GM13977 (cell line): ENCODE measurements at regions not wholly inside any gene's neighbourhood (a gene's known extent, or its start where the extent isn't known, plus 50 kb on each side); places are given as distances from the start of the nearest gene placed in this dataset.

Experiments used
- DNase-seq: peaks from one replicate; pipeline ENCODE4 v3.0.0; 2012; ENCODE audit warnings: low spot score
- in situ Hi-C: fragments of 300-500 bp; cut with MboI; formaldehyde crosslinking; loops from one replicate; pipeline ENCODE4 v1.12.0; 2022; ENCODE audit warnings: low sequenced_read_pairs, low pct_unique_long_range_greater_than_20kb, mixed read lengths, inconsistent platforms; ENCODE audit not compliant: unreplicated experiment
- TF ChIP-seq, protein P1 (sequence below): IDR thresholded peaks from 2 replicates; pipeline ENCODE4 v1.5.1; 2012; ENCODE audit warnings: mild to moderate bottlenecking, control low read depth; ENCODE audit not compliant: insufficient read depth; ENCODE audit errors: extremely low read depth, missing control alignments

DNA sequence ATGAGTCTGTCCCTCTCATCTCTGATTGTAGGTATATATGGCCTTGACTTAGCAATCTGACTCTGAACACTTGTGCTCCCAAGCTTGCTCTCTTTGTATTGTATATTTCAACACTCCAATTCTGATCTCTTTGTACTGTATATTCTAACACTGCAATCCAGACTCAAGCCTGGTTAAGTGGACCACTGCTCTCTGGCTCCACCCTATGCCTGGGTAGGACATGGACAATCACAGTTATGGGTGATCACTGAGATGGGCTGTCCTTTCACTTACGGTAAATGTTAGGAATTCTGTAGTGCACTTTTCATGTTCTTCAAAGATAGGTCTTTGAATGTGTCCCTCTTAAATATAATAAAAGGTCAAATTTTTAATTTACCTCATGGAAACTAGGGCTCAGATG is 165.1 kb downstream of the TLR4 start:
- TF ChIP-seq, protein P1, sequence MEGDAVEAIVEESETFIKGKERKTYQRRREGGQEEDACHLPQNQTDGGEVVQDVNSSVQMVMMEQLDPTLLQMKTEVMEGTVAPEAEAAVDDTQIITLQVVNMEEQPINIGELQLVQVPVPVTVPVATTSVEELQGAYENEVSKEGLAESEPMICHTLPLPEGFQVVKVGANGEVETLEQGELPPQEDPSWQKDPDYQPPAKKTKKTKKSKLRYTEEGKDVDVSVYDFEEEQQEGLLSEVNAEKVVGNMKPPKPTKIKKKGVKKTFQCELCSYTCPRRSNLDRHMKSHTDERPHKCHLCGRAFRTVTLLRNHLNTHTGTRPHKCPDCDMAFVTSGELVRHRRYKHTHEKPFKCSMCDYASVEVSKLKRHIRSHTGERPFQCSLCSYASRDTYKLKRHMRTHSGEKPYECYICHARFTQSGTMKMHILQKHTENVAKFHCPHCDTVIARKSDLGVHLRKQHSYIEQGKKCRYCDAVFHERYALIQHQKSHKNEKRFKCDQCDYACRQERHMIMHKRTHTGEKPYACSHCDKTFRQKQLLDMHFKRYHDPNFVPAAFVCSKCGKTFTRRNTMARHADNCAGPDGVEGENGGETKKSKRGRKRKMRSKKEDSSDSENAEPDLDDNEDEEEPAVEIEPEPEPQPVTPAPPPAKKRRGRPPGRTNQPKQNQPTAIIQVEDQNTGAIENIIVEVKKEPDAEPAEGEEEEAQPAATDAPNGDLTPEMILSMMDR, result peak; percentile 12
- in situ Hi-C loops, result no loop called here
- no peak for DNase-seq

DNA sequence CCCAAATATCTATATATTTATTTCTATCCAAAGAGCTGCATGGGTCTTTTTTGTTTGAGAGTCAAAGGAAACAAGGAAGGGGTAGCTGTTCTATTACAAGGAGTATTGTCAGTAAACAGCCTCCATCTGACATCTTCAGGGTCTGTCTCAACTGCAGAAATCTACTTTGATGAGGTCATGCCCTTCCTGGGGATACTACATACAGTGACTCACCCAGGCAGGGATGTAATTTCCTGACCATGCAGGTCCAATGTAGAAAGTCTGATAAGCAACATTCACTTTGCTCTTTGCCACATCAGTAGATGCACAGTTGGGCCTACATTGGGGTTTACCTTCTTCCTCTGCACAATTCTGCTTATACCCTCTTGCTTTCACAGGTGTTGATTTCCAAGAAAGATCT is 165.5 kb downstream of the TLR4 start:
- no peak for DNase-seq
- TF ChIP-seq, protein P1, result no peak
- in situ Hi-C loops, result no loop called here

DNA sequence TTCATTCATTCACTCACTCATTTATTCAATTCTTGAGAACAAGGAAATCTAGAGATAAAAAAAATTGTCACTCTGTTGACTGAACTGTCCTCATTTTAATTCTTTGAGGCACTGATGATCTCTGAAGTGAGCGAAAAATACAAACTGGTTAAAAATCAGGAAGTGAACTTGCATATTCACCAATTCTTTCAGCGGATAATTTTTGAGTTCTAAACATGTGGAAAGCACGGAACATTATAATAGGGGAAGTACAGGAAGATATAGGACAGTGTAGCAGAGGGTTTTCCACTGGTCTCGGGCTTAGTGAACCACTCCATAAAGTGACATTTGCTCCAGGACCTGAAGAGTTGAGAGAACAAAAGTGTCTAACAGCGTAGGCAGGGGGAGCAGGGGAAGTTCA is 169.5 kb downstream of the TLR4 start:
- in situ Hi-C loops, result no loop called here
- no peak for DNase-seq
- TF ChIP-seq, protein P1, result no peak

DNA sequence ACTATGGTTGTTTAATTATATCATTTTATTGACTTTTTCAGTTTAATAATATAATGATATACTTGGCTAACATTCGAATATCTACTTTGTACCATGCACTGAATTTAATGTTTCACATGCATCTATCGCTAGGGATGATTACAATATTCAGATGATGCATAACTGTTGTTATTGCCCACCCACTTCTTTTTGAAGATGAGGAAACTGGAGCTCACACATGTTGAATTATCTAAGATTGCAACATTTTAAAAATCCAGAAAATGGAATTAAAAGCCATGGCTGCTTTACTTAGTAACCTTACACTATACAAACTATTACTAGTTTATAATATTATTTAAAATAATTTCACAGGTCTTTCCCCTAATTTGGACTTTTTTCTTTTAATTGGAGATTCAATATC is 171.7 kb downstream of the TLR4 start:
- in situ Hi-C loops, result no loop called here
- no peak for DNase-seq
- TF ChIP-seq, protein P1, result no peak

DNA sequence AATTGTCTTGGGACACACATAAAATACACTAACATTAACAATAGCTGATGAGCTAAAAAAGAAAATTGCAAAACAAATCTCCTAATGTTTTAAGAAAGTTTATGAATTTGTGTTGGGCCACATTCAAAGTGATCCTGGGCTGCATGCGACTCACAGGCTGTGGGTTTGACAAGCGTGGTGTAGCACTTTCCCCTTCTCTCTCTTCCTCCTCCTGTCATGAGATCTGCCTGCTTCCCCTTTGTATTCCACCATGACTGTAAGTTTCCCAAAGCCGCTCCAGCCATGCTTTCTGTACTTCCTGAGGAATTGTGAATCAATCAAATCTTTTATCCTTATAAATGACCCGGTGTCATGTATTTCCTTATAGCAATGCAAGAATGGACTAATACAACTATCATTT is 178.0 kb downstream of the TLR4 start:
- TF ChIP-seq, protein P1, result no peak
- DNase-seq, result no peak
- in situ Hi-C loops, result no loop called here

DNA sequence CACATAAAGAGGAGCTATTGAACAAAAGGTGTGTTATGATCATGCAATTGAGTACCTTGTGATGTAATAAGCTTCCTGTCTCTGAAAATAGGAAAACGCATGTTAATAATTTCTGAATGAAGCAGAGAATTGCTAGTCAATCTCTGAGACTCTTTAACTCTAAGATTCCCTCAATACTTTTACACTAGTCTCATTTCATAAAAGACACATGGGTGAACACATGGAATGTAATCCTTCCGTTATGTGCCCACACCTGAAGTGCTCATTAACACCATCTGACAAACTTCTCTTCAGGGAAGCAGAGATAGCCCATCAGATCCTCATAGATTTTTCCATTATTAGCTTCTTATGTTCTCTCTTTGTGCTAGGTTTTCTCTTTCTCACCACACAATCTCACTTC is 182.4 kb downstream of the TLR4 start:
- no peak for DNase-seq
- in situ Hi-C loops, result no loop called here
- TF ChIP-seq, protein P1, result no peak

DNA sequence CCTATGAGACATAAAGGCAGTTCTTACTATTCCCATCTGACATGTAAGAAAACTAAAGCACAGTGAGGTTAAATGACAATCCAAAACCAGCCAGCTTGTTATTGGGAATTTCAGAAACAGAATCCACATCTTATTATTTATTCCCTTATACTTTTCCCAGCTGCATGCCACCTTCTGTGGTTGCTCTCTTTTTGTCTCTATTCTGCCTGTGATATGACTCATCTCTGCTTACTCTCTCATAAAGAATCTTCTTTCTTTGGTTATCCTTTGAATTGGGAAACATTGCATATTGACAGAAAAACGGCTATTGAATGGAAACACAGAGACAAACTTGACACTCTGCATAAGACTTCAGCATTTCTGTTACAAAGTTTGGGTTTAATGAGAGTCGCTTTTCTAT is 183.2 kb downstream of the TLR4 start:
- TF ChIP-seq, protein P1, result no peak
- DNase-seq, result no peak
- in situ Hi-C loops, result no loop called here
